ENCODE measurements at regions not wholly inside any gene's neighbourhood (a gene's known extent, or its start where the extent isn't known, plus 50 kb on each side); places are given as distances from the start of the nearest gene placed in this dataset.
A peak's percentile ranks its signal among the peaks of the same experiment; 100 is the strongest.

- TF ChIP-seq CTCF (IDR thresholded peaks at IDR 0.05; ENCODE audit: low read depth, low read length, missing input control) (peak; percentile 46), HNF4G (IDR thresholded peaks at IDR 0.05) (peak; percentile 65), YY1 (IDR thresholded peaks at IDR 0.05) (peak; percentile 60), EGR1 (IDR thresholded peaks at IDR 0.05; ENCODE audit: low read depth in 2 of 2) (no peak), JUND (IDR thresholded peaks at IDR 0.05) (no peak)
These were observed 122.5 kb upstream of the ANKRD1 start for GRCh38 chr10:91043173-91043910.
